ENCODE measurements at regions not wholly inside any gene's neighbourhood (a gene's known extent, or its start where the extent isn't known, plus 50 kb on each side); places are given as distances from the start of the nearest gene placed in this dataset.

DNA sequence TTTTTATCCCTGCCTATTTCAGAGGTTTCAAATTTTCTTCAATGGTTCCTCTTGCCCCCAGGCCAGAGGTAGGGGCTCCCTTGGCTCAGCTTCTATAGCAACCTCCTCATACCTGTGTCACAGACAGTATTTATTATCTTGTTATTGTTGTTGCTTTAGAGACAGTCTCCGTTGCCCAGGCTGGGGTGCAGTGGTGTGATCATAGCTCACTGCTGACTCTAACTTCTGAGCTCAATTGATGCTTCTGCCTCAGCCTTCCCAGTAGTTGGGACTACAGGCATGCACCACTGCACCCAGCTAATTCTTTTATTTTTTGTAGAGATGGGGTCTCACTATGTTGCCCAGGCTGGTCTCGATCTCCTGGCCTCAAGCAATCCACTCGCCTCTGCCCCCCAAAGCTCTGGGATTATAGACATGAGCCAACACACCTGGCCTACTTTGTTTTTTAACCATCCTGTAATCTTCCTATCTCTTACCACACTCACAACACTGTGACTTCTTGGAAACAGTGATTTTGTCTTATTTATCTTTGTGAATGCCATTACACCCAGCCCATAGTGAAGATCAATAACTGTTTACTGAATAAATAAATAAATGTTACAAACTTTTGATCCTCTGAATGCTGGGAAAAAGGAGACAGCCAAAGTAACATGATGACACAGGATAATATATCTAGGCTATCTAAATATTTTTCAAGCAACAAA lies 95.9 kb downstream of the PHLDA1 start:
- Histone ChIP-seq H3K9ac (ENCODE audit: low read length) (no peak overlapping the region), H3K36me3 (ENCODE audit: insufficient read depth, low read length) (no peaks in the 10 kb centered on the region), H3K27ac (ENCODE audit: low read length) (no peak overlapping the region), H3K79me2 (replicated peaks; ENCODE audit: insufficient read depth, low read length) (no peaks in the 10 kb centered on the region), H3F3A (ENCODE audit: insufficient read depth, low read length, poor library complexity, severe bottlenecking) (no peaks in the 10 kb centered on the region), H4K20me1 (ENCODE audit: insufficient read depth) (no peaks in the 10 kb centered on the region), H3K27me3 (ENCODE audit: insufficient read depth, low read depth, low read length) (no peaks in the 10 kb centered on the region), H3K4me3 (ENCODE audit: low read length) (no peak overlapping the region), H3K4me2 (ENCODE audit: low read length) (no peak overlapping the region), H3K9me2 (ENCODE audit: insufficient read depth, low read length) (no peaks in the 10 kb centered on the region), H2AFZ (ENCODE audit: low read depth, low read length) (no peak overlapping the region), H3K9me3 (ENCODE audit: low read length) (no peaks in the 10 kb centered on the region)
- no peak for TF ChIP-seq SMC3 (conservative IDR thresholded peaks at IDR 0.05; ENCODE audit: poor library complexity)
- no peak for TF ChIP-seq RAD21 (conservative IDR thresholded peaks at IDR 0.05)
- TF ChIP-seq, protein P1, sequence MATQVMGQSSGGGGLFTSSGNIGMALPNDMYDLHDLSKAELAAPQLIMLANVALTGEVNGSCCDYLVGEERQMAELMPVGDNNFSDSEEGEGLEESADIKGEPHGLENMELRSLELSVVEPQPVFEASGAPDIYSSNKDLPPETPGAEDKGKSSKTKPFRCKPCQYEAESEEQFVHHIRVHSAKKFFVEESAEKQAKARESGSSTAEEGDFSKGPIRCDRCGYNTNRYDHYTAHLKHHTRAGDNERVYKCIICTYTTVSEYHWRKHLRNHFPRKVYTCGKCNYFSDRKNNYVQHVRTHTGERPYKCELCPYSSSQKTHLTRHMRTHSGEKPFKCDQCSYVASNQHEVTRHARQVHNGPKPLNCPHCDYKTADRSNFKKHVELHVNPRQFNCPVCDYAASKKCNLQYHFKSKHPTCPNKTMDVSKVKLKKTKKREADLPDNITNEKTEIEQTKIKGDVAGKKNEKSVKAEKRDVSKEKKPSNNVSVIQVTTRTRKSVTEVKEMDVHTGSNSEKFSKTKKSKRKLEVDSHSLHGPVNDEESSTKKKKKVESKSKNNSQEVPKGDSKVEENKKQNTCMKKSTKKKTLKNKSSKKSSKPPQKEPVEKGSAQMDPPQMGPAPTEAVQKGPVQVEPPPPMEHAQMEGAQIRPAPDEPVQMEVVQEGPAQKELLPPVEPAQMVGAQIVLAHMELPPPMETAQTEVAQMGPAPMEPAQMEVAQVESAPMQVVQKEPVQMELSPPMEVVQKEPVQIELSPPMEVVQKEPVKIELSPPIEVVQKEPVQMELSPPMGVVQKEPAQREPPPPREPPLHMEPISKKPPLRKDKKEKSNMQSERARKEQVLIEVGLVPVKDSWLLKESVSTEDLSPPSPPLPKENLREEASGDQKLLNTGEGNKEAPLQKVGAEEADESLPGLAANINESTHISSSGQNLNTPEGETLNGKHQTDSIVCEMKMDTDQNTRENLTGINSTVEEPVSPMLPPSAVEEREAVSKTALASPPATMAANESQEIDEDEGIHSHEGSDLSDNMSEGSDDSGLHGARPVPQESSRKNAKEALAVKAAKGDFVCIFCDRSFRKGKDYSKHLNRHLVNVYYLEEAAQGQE (IDR thresholded peaks at IDR 0.05; ENCODE audit: borderline replicate concordance): no peak
- no peak for TF ChIP-seq EZH2 (IDR thresholded peaks at IDR 0.05; ENCODE audit: borderline replicate concordance, insufficient read depth, low read length, poor library complexity, severe bottlenecking)
- TF ChIP-seq POLR2AphosphoS5 (IDR thresholded peaks at IDR 0.05): no peak
- no peak for TF ChIP-seq TAF1 (IDR thresholded peaks at IDR 0.05; ENCODE audit: low read depth)
- TF ChIP-seq, protein P2, sequence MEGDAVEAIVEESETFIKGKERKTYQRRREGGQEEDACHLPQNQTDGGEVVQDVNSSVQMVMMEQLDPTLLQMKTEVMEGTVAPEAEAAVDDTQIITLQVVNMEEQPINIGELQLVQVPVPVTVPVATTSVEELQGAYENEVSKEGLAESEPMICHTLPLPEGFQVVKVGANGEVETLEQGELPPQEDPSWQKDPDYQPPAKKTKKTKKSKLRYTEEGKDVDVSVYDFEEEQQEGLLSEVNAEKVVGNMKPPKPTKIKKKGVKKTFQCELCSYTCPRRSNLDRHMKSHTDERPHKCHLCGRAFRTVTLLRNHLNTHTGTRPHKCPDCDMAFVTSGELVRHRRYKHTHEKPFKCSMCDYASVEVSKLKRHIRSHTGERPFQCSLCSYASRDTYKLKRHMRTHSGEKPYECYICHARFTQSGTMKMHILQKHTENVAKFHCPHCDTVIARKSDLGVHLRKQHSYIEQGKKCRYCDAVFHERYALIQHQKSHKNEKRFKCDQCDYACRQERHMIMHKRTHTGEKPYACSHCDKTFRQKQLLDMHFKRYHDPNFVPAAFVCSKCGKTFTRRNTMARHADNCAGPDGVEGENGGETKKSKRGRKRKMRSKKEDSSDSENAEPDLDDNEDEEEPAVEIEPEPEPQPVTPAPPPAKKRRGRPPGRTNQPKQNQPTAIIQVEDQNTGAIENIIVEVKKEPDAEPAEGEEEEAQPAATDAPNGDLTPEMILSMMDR (IDR thresholded peaks at IDR 0.05; ENCODE audit: poor library complexity, severe bottlenecking): no peak
- no peak for TF ChIP-seq EP300 (conservative IDR thresholded peaks at IDR 0.05; ENCODE audit: poor library complexity, severe bottlenecking)
- no peak for TF ChIP-seq MXI1 (conservative IDR thresholded peaks at IDR 0.05; ENCODE audit: poor library complexity, severe bottlenecking)

DNA sequence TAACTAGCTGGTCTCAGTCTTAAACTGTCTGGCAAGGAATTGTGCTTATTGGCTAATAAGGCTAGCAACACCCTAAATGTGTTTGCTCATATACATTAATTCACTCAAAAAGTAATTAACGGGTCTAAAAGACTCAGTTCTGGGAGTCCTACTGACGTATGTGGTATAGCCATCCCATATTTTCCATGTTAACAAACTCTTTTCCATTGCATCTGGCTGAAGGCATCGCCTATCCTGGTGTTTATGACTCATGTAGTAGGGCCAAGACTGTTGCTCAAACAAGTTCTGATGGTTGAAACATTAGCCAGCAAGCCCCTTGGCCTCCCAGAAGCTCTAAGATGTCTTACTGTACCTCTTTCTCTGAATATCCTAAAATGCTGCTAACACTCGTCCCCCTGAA lies 98.5 kb downstream of the PHLDA1 start:
- H2AFZ ChIP-seq (ENCODE audit: low read depth, low read length): no peak overlapping the region
- H3K9ac ChIP-seq (ENCODE audit: low read length): no peak overlapping the region
- H3K27ac ChIP-seq (ENCODE audit: low read length): no peak overlapping the region
- H3K9me3 ChIP-seq (ENCODE audit: low read length): no peaks in the 10 kb centered on the region
- H3F3A ChIP-seq (ENCODE audit: insufficient read depth, low read length, poor library complexity, severe bottlenecking): no peaks in the 10 kb centered on the region
- H3K27me3 ChIP-seq (ENCODE audit: insufficient read depth, low read depth, low read length): no peaks in the 10 kb centered on the region
- H3K36me3 ChIP-seq (ENCODE audit: insufficient read depth, low read length): no peaks in the 10 kb centered on the region
- H3K4me2 ChIP-seq (ENCODE audit: low read length): no peak overlapping the region
- TF ChIP-seq TAF1 (IDR thresholded peaks at IDR 0.05; ENCODE audit: low read depth): no peak
- no peaks in the 10 kb centered on the region for H3K9me2 ChIP-seq (ENCODE audit: insufficient read depth, low read length)
- H4K20me1 ChIP-seq (ENCODE audit: insufficient read depth): no peaks in the 10 kb centered on the region
- no peak overlapping the region for H3K4me3 ChIP-seq (ENCODE audit: low read length)
- no peaks in the 10 kb centered on the region for H3K79me2 ChIP-seq (replicated peaks; ENCODE audit: insufficient read depth, low read length)

All from neural cell (in vitro differentiated cells).